ENCODE measurements at regions not wholly inside any gene's neighbourhood (a gene's known extent, or its start where the extent isn't known, plus 50 kb on each side); places are given as distances from the start of the nearest gene placed in this dataset.

DNA sequence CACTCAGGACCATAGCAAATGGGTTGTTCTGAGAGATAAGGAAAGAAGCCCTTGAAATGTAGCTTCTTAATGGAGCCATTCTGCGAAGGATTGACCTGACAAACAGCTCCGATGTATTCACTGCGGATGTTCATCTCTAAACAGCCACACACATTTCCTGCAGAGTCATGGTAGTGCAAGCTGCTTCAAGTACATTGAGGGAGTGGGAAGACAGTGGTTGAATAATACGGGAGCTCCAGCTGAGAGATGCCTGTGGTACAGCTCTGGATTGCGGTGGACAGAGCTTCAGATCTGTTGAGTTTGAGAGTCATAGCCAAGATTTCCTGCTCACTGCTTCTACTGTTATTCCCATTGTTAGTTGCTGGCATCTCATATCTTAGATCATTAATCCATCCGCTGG is 86.6 kb downstream of the ZBTB18 start:
- TF ChIP-seq, protein P1, sequence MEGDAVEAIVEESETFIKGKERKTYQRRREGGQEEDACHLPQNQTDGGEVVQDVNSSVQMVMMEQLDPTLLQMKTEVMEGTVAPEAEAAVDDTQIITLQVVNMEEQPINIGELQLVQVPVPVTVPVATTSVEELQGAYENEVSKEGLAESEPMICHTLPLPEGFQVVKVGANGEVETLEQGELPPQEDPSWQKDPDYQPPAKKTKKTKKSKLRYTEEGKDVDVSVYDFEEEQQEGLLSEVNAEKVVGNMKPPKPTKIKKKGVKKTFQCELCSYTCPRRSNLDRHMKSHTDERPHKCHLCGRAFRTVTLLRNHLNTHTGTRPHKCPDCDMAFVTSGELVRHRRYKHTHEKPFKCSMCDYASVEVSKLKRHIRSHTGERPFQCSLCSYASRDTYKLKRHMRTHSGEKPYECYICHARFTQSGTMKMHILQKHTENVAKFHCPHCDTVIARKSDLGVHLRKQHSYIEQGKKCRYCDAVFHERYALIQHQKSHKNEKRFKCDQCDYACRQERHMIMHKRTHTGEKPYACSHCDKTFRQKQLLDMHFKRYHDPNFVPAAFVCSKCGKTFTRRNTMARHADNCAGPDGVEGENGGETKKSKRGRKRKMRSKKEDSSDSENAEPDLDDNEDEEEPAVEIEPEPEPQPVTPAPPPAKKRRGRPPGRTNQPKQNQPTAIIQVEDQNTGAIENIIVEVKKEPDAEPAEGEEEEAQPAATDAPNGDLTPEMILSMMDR (IDR thresholded peaks at IDR 0.05; ENCODE audit: insufficient read depth, low read length) = no peak
- TF ChIP-seq POLR2AphosphoS5 (IDR thresholded peaks at IDR 0.05; ENCODE audit: low read depth) (no peak), REST (IDR thresholded peaks at IDR 0.05; ENCODE audit: insufficient replicate concordance, low read depth) (no peak)
